ENCODE measurements at regions not wholly inside any gene's neighbourhood (a gene's known extent, or its start where the extent isn't known, plus 50 kb on each side); places are given as distances from the start of the nearest gene placed in this dataset.
A peak's percentile ranks its signal among the peaks of the same experiment; 100 is the strongest.

- Mint-ChIP-seq H3K27me3 (no peaks in the 10 kb centered on the region), H3K9me3 (no peaks in the 10 kb centered on the region), H3K36me3 (no peaks in the 10 kb centered on the region), H3K4me3 (no peak overlapping the region), H3K27ac (no peak overlapping the region), H3K4me1 (no peaks in the 10 kb centered on the region)
- CTCF ChIA-PET = no interaction called here
- DNase-seq = no peak
These were observed 651.3 kb upstream of the ARID1B start for GRCh38 chr6:156125844-156126243.

GRCh38 chr6:156123731-156124130, 653.4 kb upstream of the ARID1B start:
- Mint-ChIP-seq H3K9me3 (no peaks in the 10 kb centered on the region), H3K36me3 (no peaks in the 10 kb centered on the region), H3K4me3 (no peak overlapping the region), H3K27me3 (no peaks in the 10 kb centered on the region), H3K27ac (no peak overlapping the region), H3K4me1 (no peaks in the 10 kb centered on the region)
- DNase-seq = no peak
- CTCF ChIA-PET = no interaction called here

- no peak overlapping the region for H3K27ac Mint-ChIP-seq
- DNase-seq = no peak
- H3K36me3 Mint-ChIP-seq = no peaks in the 10 kb centered on the region
- CTCF ChIA-PET = interaction anchor here (1.0 kb wide), 1 partner anchor 15 kb away, joined by 3 read pairs; no protein-coding TSS in a partner anchor
- H3K9me3 Mint-ChIP-seq = no peaks in the 10 kb centered on the region
- H3K4me1 Mint-ChIP-seq = no peaks in the 10 kb centered on the region
- no peaks in the 10 kb centered on the region for H3K27me3 Mint-ChIP-seq
- no peak overlapping the region for H3K4me3 Mint-ChIP-seq
These were observed 655.2 kb upstream of the ARID1B start for GRCh38 chr6:156121973-156122372.

- no peaks in the 10 kb centered on the region for H3K27me3 Mint-ChIP-seq
- no peaks in the 10 kb centered on the region for H3K4me1 Mint-ChIP-seq
- H3K36me3 Mint-ChIP-seq = no peaks in the 10 kb centered on the region
- DNase-seq = no peak
- H3K9me3 Mint-ChIP-seq = no peaks in the 10 kb centered on the region
- CTCF ChIA-PET = interaction anchor here (0.6 kb wide), 1 partner anchor 267 kb away, joined by 3 read pairs; no protein-coding TSS in a partner anchor
- no peak overlapping the region for H3K27ac Mint-ChIP-seq
- H3K4me3 Mint-ChIP-seq = no peak overlapping the region
These were observed 658.9 kb upstream of the NOX3 start for GRCh38 chr6:156114541-156114940.

GRCh38 chr6:156113631-156114030, 658.0 kb upstream of the NOX3 start:
- Mint-ChIP-seq H3K27ac (no peak overlapping the region), H3K27me3 (no peaks in the 10 kb centered on the region), H3K4me1 (no peaks in the 10 kb centered on the region), H3K9me3 (no peaks in the 10 kb centered on the region), H3K4me3 (no peak overlapping the region), H3K36me3 (no peaks in the 10 kb centered on the region)
- DNase-seq = no peak
- CTCF ChIA-PET = no interaction called here

GRCh38 chr6:156111913-156112312, 656.3 kb upstream of the NOX3 start:
- no peak for DNase-seq
- CTCF ChIA-PET = no interaction called here
- Mint-ChIP-seq H3K4me3 (no peak overlapping the region), H3K9me3 (no peaks in the 10 kb centered on the region), H3K4me1 (no peaks in the 10 kb centered on the region), H3K27ac (no peak overlapping the region), H3K27me3 (no peaks in the 10 kb centered on the region), H3K36me3 (no peaks in the 10 kb centered on the region)

- Mint-ChIP-seq H3K27ac (no peak overlapping the region), H3K27me3 (no peaks in the 10 kb centered on the region), H3K9me3 (no peaks in the 10 kb centered on the region), H3K36me3 (no peaks in the 10 kb centered on the region), H3K4me1 (no peaks in the 10 kb centered on the region), H3K4me3 (no peak overlapping the region)
- CTCF ChIA-PET = no interaction called here
- DNase-seq = no peak
These were observed 654.6 kb upstream of the NOX3 start for GRCh38 chr6:156110249-156110648.

- CTCF ChIA-PET = no interaction called here
- no peak for DNase-seq
- no peaks in the 10 kb centered on the region for H3K36me3 Mint-ChIP-seq
- no peak overlapping the region for H3K4me3 Mint-ChIP-seq
- no peaks in the 10 kb centered on the region for H3K27me3 Mint-ChIP-seq
- H3K9me3 Mint-ChIP-seq = no peaks in the 10 kb centered on the region
- H3K4me1 Mint-ChIP-seq = no peaks in the 10 kb centered on the region
- H3K27ac Mint-ChIP-seq = no peak overlapping the region
These were observed 654.1 kb upstream of the NOX3 start for GRCh38 chr6:156109713-156110112.

- no peak for DNase-seq
- Mint-ChIP-seq H3K4me3 (no peak overlapping the region), H3K4me1 (no peaks in the 10 kb centered on the region), H3K9me3 (no peaks in the 10 kb centered on the region), H3K27ac (no peak overlapping the region), H3K36me3 (no peaks in the 10 kb centered on the region), H3K27me3 (no peaks in the 10 kb centered on the region)
- CTCF ChIA-PET = no interaction called here
These were observed 652.0 kb upstream of the NOX3 start for GRCh38 chr6:156107624-156108101.

GRCh38 chr6:156102129-156102528, 646.5 kb upstream of the NOX3 start:
- H3K4me1 Mint-ChIP-seq = no peaks in the 10 kb centered on the region
- H3K4me3 Mint-ChIP-seq = no peak overlapping the region
- no peak for DNase-seq
- H3K9me3 Mint-ChIP-seq = no peaks in the 10 kb centered on the region
- no peaks in the 10 kb centered on the region for H3K36me3 Mint-ChIP-seq
- H3K27me3 Mint-ChIP-seq = no peaks in the 10 kb centered on the region
- CTCF ChIA-PET = interaction anchor here (0.6 kb wide), 1 partner anchor 74 kb away, joined by 3 read pairs; no protein-coding TSS in a partner anchor
- no peak overlapping the region for H3K27ac Mint-ChIP-seq

GRCh38 chr6:156098839-156099238, 643.2 kb upstream of the NOX3 start:
- no peak overlapping the region for H3K27ac Mint-ChIP-seq
- DNase-seq = no peak
- no peaks in the 10 kb centered on the region for H3K9me3 Mint-ChIP-seq
- no peak overlapping the region for H3K4me3 Mint-ChIP-seq
- H3K27me3 Mint-ChIP-seq = no peaks in the 10 kb centered on the region
- CTCF ChIA-PET = no interaction called here
- no peaks in the 10 kb centered on the region for H3K36me3 Mint-ChIP-seq
- no peaks in the 10 kb centered on the region for H3K4me1 Mint-ChIP-seq

GRCh38 chr6:156087487-156087886, 631.8 kb upstream of the NOX3 start:
- Mint-ChIP-seq H3K27me3 (no peaks in the 10 kb centered on the region), H3K4me3 (no peak overlapping the region), H3K36me3 (no peaks in the 10 kb centered on the region), H3K4me1 (no peaks in the 10 kb centered on the region), H3K27ac (no peak overlapping the region), H3K9me3 (peaks cover 25% of the 10 kb centered on the region)
- CTCF ChIA-PET = interaction anchor here (0.5 kb wide), 1 partner anchor 930 kb away, joined by 3 read pairs; no protein-coding TSS in a partner anchor
- no peak for DNase-seq

GRCh38 chr6:156082012-156082411, 626.4 kb upstream of the NOX3 start:
- Mint-ChIP-seq H3K9me3 (peaks cover 5% of the 10 kb centered on the region), H3K4me1 (no peaks in the 10 kb centered on the region), H3K27me3 (no peaks in the 10 kb centered on the region), H3K27ac (no peak overlapping the region), H3K36me3 (no peaks in the 10 kb centered on the region), H3K4me3 (no peak overlapping the region)
- CTCF ChIA-PET = no interaction called here
- no peak for DNase-seq

- Mint-ChIP-seq H3K4me1 (no peaks in the 10 kb centered on the region), H3K27me3 (no peaks in the 10 kb centered on the region), H3K27ac (no peak overlapping the region), H3K9me3 (peaks cover 2% of the 10 kb centered on the region), H3K36me3 (no peaks in the 10 kb centered on the region), H3K4me3 (no peak overlapping the region)
- CTCF ChIA-PET = no interaction called here
- no peak for DNase-seq
These were observed 624.7 kb upstream of the NOX3 start for GRCh38 chr6:156080371-156080770.

- DNase-seq = no peak
- Mint-ChIP-seq H3K9me3 (no peaks in the 10 kb centered on the region), H3K4me3 (no peak overlapping the region), H3K27me3 (no peaks in the 10 kb centered on the region), H3K27ac (peak overlapping the region; percentile 25), H3K36me3 (no peaks in the 10 kb centered on the region), H3K4me1 (no peaks in the 10 kb centered on the region)
- CTCF ChIA-PET = no interaction called here
These were observed 613.2 kb upstream of the NOX3 start for GRCh38 chr6:156068881-156069280.

GRCh38 chr6:156065849-156066248, 610.2 kb upstream of the NOX3 start:
- H3K27ac Mint-ChIP-seq = no peak overlapping the region
- H3K4me3 Mint-ChIP-seq = no peak overlapping the region
- DNase-seq = no peak
- H3K27me3 Mint-ChIP-seq = no peaks in the 10 kb centered on the region
- H3K4me1 Mint-ChIP-seq = no peaks in the 10 kb centered on the region
- no peaks in the 10 kb centered on the region for H3K9me3 Mint-ChIP-seq
- no peaks in the 10 kb centered on the region for H3K36me3 Mint-ChIP-seq
- CTCF ChIA-PET = no interaction called here
